HepG2 (cell line): ENCODE measurements at regions not wholly inside any gene's neighbourhood (a gene's known extent, or its start where the extent isn't known, plus 50 kb on each side); places are given as distances from the start of the nearest gene placed in this dataset.

Source experiments
- ATAC-seq: fragments of 200-7000 bp; cut with Tn5 transposase; 3 replicates; pipeline ENCODE4 v1.9.1; 2020; ENCODE audit warnings: mild to moderate bottlenecking, moderate library complexity
- BruUV-seq: library from RNA; stranded (reverse); fragments of 400-500 nt; replicated peaks from 2 replicates; lab custom pipeline; 2021; lab: Mats Ljungman, UMichigan
- CTCF ChIA-PET: fragments of 300-600 bp; formaldehyde crosslinking; extraction: SDS; loops from one replicate; lab custom pipeline; 2021; ENCODE audit warnings: low total read pairs, inconsistent platforms, low intra/inter-chr PET ratio; lab: Yijun Ruan, JAX
- POLR2A ChIA-PET: fragments of 350-600 bp; sonication (Branson Sonifier 250); formaldehyde crosslinking; loops from one replicate; lab custom pipeline; 2020; ENCODE audit warnings: antibody characterized with exemption, inconsistent platforms; lab: Yijun Ruan, JAX
- DNase-seq: peaks from one replicate; pipeline ENCODE4 v3.0.0-alpha.2; 2015; ENCODE audit warnings: low spot score
- FAIRE-seq: peaks from 3 replicates; lab custom pipeline; 2011; peaks lifted over from hg19 to GRCh38; lab: Jason Lieb, UNC
- H2AFZ ChIP-seq: one replicate; pipeline ENCODE4 v1.6.1; 2011; ENCODE audit warnings: low read length, inconsistent platforms
- H3K27ac ChIP-seq: fragments of 300-600 bp; 3 replicates; pipeline ENCODE4 v1.8.0; 2011; ENCODE audit warnings: mixed run types, mild to moderate bottlenecking, mixed read lengths, low read length, inconsistent platforms; ENCODE audit not compliant: insufficient read depth; ENCODE audit errors: extremely low read length
- H3K27me3 ChIP-seq, 2 experiments: fragments of 200-600 bp in 1 of 2; 2 replicates in 1 of 2; 3 replicates in 1 of 2; pipeline versions ENCODE4 v1.6.0 to v1.8.0; 2011; ENCODE audit warnings: low read length in 2 of 2, mild to moderate bottlenecking in 2 of 2, moderate library complexity in 2 of 2, inconsistent platforms in 1 of 2; ENCODE audit not compliant: insufficient read depth in 2 of 2, control insufficient read depth in 1 of 2
- H3K36me3 ChIP-seq, 2 experiments: fragments of 200-600 bp in 1 of 2; replicated peaks in 1 of 2; 2 replicates in 1 of 2; 3 replicates in 1 of 2; pipeline versions ENCODE4 v1.5.1 to v1.8.0; 2011; ENCODE audit warnings: low read length in 2 of 2, inconsistent platforms in 1 of 2; ENCODE audit not compliant: insufficient read depth in 2 of 2, control insufficient read depth in 1 of 2
- H3K4me1 ChIP-seq: 2 replicates; pipeline ENCODE4 v1.5.1; 2012; ENCODE audit warnings: low read length, inconsistent platforms; ENCODE audit not compliant: insufficient read depth
- H3K4me2 ChIP-seq: 2 replicates; pipeline ENCODE4 v1.6.0; 2011; ENCODE audit warnings: low read depth, low read length, inconsistent platforms
- H3K4me3 ChIP-seq, 3 experiments: fragments of 200-600 bp in 1 of 3; sonication (generic), shearing (Covaris generic) in 1 of 3; replicated peaks in 1 of 3; 2 replicates each; pipeline ENCODE4 v1.5.1; 2011 to 2016; ENCODE audit warnings: low read length in 3 of 3, inconsistent platforms in 2 of 3, low read depth in 2 of 3, mild to moderate bottlenecking in 2 of 3, control low read depth in 1 of 3, mixed read lengths in 1 of 3; ENCODE audit not compliant: insufficient read depth in 1 of 3
- H3K79me2 ChIP-seq: one replicate; pipeline ENCODE4 v1.6.1; 2011; ENCODE audit warnings: low read length, inconsistent platforms; ENCODE audit not compliant: insufficient read depth
- H3K9ac ChIP-seq: 2 replicates; pipeline ENCODE4 v1.6.0; 2011; ENCODE audit warnings: mild to moderate bottlenecking, low read depth, low read length, inconsistent platforms; ENCODE audit not compliant: insufficient read depth
- H3K9me3 ChIP-seq: 2 replicates; pipeline ENCODE4 v1.5.1; 2012; ENCODE audit warnings: mild to moderate bottlenecking, low read length
- H4K20me1 ChIP-seq: 2 replicates; pipeline ENCODE4 v1.6.0; 2011; ENCODE audit warnings: inconsistent platforms, mild to moderate bottlenecking, low read length, moderate library complexity; ENCODE audit not compliant: insufficient read depth
- ADNP ChIP-seq: sonication (generic); formaldehyde crosslinking; IDR thresholded peaks from 2 replicates; pipeline ENCODE4 v1.4.0; 2020; ENCODE audit warnings: missing genetic modification reagents
- CEBPG ChIP-seq: IDR thresholded peaks from 2 replicates; pipeline ENCODE4 v1.6.1; 2016
- CENPT ChIP-seq: sonication (generic); formaldehyde crosslinking; IDR thresholded peaks from 2 replicates; pipeline ENCODE4 v1.8.0; 2022; ENCODE audit warnings: low read depth, mild to moderate bottlenecking, moderate library complexity, missing genetic modification reagents
- FOXO1 ChIP-seq: sonication (generic); formaldehyde crosslinking; IDR thresholded peaks from 2 replicates; pipeline ENCODE4 v1.4.0; 2020; ENCODE audit warnings: missing genetic modification reagents
- HMGA1 ChIP-seq: sonication (generic); formaldehyde crosslinking; conservative IDR thresholded peaks from 2 replicates; pipeline ENCODE4 v1.4.0; 2020; ENCODE audit warnings: missing genetic modification reagents
- KLF16 ChIP-seq, 2 experiments: sonication (generic) in 1 of 2; formaldehyde crosslinking in 1 of 2; IDR thresholded peaks; 2 replicates each; pipeline versions ENCODE4 v1.6.1 to v1.8.0; 2016 to 2023; ENCODE audit warnings: missing genetic modification reagents in 2 of 2, missing compliant biosample characterization in 1 of 2
- MTA1 ChIP-seq: sonication (generic); formaldehyde crosslinking; IDR thresholded peaks from 2 replicates; pipeline ENCODE4 v1.4.0; 2020; ENCODE audit warnings: missing genetic modification reagents, mild to moderate bottlenecking, borderline replicate concordance
- MTA3 ChIP-seq: sonication (generic); formaldehyde crosslinking; IDR thresholded peaks from 2 replicates; pipeline ENCODE4 v1.4.0; 2020; ENCODE audit warnings: missing genetic modification reagents
- RARG ChIP-seq: sonication (generic); formaldehyde crosslinking; IDR thresholded peaks from 2 replicates; pipeline ENCODE4 v1.4.0; 2020; ENCODE audit warnings: low read depth, mild to moderate bottlenecking, missing genetic modification reagents
- YEATS2 ChIP-seq: sonication (generic); formaldehyde crosslinking; IDR thresholded peaks from 2 replicates; pipeline ENCODE4 v1.4.0; 2020; ENCODE audit warnings: missing genetic modification reagents, borderline replicate concordance
- ZBTB49 ChIP-seq: sonication (generic); formaldehyde crosslinking; IDR thresholded peaks from 2 replicates; pipeline ENCODE4 v1.4.0; 2020; ENCODE audit warnings: missing genetic modification reagents, borderline replicate concordance
- ZBTB8A ChIP-seq: sonication (generic); formaldehyde crosslinking; IDR thresholded peaks from 2 replicates; pipeline ENCODE4 v1.4.0; 2020; ENCODE audit warnings: mild to moderate bottlenecking, low read depth, missing genetic modification reagents, borderline replicate concordance
- ZNF354B ChIP-seq: sonication (generic); formaldehyde crosslinking; IDR thresholded peaks from 2 replicates; pipeline ENCODE4 v1.8.0; 2022; ENCODE audit warnings: mild to moderate bottlenecking, missing genetic modification reagents
- ZNF782 ChIP-seq: sonication (generic); formaldehyde crosslinking; IDR thresholded peaks from 2 replicates; pipeline ENCODE4 v1.4.0; 2020; ENCODE audit warnings: missing genetic modification reagents, mild to moderate bottlenecking, borderline replicate concordance
- WGBS: methylation state at CpG from one replicate; pipeline ENCODE4 v1.1.6; 2017; ENCODE audit warnings: low lambda C conversion rate; 5-methylcytosine and 5-hydroxymethylcytosine counted together
- in situ Hi-C: cut with HindIII; loops from 2 replicates; pipeline ENCODE4 v1.10.0; 2017; ENCODE audit warnings: low pct_unique_long_range_greater_than_20kb; ENCODE audit not compliant: extremely low pct_ligation_motif_present
- intact Hi-C: fragments of 100-400 bp; cut with micrococcal nuclease; formaldehyde crosslinking; loops from one replicate; pipeline ENCODE4 v1.10.0; 2022; ENCODE audit not compliant: unreplicated experiment
- TF ChIP-seq, protein P1 (sequence below): sonication (generic); formaldehyde crosslinking; IDR thresholded peaks from 2 replicates; pipeline ENCODE4 v1.8.0; 2022; ENCODE audit warnings: low read depth, missing genetic modification reagents

GRCh38 chr22:19610518-19611253, 86.5 kb upstream of the CLDN5 start:
- FAIRE-seq (no peak), ATAC-seq (no peak), DNase-seq (no peak)
- no peak overlapping the region for H3K4me2 ChIP-seq
- H3K4me3 ChIP-seq: no peak overlapping the region
- peaks cover 4 to 64% of the 10 kb centered on the region in 2 experiments for H3K27me3 ChIP-seq
- POLR2A ChIA-PET: no interaction called here
- intact Hi-C loops (no loop called here), in situ Hi-C loops (no loop called here)
- BruUV-seq: no TSS peak
- no peaks in the 10 kb centered on the region for H3K36me3 ChIP-seq
- CTCF ChIA-PET: no interaction called here
- H3K9me3 ChIP-seq: no peaks in the 10 kb centered on the region
- no peaks in the 10 kb centered on the region for H4K20me1 ChIP-seq
- WGBS: 28% methylated on average over 12 of the region's 14 CpGs
- no peaks in the 10 kb centered on the region for H3K79me2 ChIP-seq
- H2AFZ ChIP-seq: no peak overlapping the region
- 0 out of 2 replicates have a peak, but pooled peaks cover 5% of the 10 kb centered on the region for H3K4me1 ChIP-seq
- TF ChIP-seq CENPT (CRISPR knock-in tag) (no peak), KLF16 (CRISPR knock-in tag; IDR thresholded peaks at IDR 0.05) (no peak), ADNP (CRISPR knock-in tag) (no peak), MTA3 (CRISPR knock-in tag) (no peak), RARG (CRISPR knock-in tag) (no peak)
- no peak overlapping the region for H3K27ac ChIP-seq
- H3K9ac ChIP-seq: no peak overlapping the region

DNA sequence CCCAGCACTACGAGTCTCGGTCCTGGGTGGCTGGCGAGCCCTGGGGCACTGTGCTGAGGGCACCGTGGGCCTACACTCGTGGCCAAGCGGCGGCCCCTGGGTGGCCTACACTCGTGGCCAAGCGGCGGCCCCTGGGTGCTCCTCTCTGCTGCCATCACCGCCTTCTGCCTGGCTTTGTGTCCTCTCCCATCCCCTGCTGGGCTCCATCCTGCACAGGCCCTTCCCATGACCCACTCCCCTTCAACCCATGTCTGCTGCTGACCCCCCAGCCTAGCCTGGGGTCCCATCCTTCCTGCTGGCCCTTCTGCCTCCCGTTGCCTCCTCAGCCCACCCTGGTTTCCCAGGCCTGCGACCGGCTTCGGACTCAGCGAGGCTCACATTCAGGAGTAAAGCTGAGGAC, 87.4 kb upstream of the CLDN5 start:
- Histone ChIP-seq H3K9ac (no peak overlapping the region), H4K20me1 (no peaks in the 10 kb centered on the region), H3K27ac (no peak overlapping the region), H3K79me2 (no peaks in the 10 kb centered on the region), H3K4me3 (no peak overlapping the region), H3K4me1 (0 out of 2 replicates have a peak, but pooled peaks cover 5% of the 10 kb centered on the region), H3K36me3 (no peaks in the 10 kb centered on the region), H3K9me3 (no peaks in the 10 kb centered on the region), H3K27me3 (peaks cover 4 to 59% of the 10 kb centered on the region in 2 experiments), H2AFZ (no peak overlapping the region), H3K4me2 (no peak overlapping the region)
- WGBS: 23% methylated on average over 6 of the region's 16 CpGs
- POLR2A ChIA-PET: no interaction called here
- CTCF ChIA-PET: no interaction called here
- FAIRE-seq: no peak
- no peak for ATAC-seq
- DNase-seq: no peak
- in situ Hi-C loops: no loop called here
- intact Hi-C loops: no loop called here
- no TSS peak for BruUV-seq
- TF ChIP-seq HMGA1 (no peak), CEBPG (CRISPR knock-in tag) (no peak), ZBTB8A (no peak), ZNF782 (CRISPR knock-in tag) (no peak), ZNF354B (CRISPR knock-in tag) (no peak), MTA1 (CRISPR knock-in tag) (no peak), YEATS2 (CRISPR knock-in tag) (no peak), FOXO1 (CRISPR knock-in tag) (no peak), ZBTB49 (no peak)
- TF ChIP-seq, protein P1, sequence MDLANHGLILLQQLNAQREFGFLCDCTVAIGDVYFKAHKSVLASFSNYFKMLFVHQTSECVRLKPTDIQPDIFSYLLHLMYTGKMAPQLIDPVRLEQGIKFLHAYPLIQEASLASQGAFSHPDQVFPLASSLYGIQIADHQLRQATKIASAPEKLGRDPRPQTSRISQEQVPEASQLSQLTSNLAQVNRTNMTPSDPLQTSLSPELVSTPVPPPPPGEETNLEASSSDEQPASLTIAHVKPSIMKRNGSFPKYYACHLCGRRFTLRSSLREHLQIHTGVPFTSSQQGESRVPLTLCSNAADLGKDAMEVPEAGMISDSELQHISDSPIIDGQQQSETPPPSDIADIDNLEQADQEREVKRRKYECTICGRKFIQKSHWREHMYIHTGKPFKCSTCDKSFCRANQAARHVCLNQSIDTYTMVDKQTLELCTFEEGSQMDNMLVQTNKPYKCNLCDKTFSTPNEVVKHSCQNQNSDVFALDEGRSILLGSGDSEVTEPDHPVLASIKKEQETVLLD: no peak
